Activated CD4-positive, alpha-beta memory T cell treated with anti-CD3 and anti-CD28 coated beads, Interleukin-2, amount 10 ng/mL, durations not matched to agents 7 days and 5 days (primary cell): ENCODE measurements at regions not wholly inside any gene's neighbourhood (a gene's known extent, or its start where the extent isn't known, plus 50 kb on each side); places are given as distances from the start of the nearest gene placed in this dataset.

Experiments
- CTCF ChIA-PET: fragments of 350-600 bp; sonication (Branson Sonifier 250); formaldehyde crosslinking; loops from one replicate; lab custom pipeline; 2021; ENCODE audit warnings: antibody characterized with exemption, inconsistent platforms; lab: Charles Lee
- POLR2A ChIA-PET: fragments of 350-600 bp; sonication (Branson Sonifier 250); formaldehyde crosslinking; loops from one replicate; lab custom pipeline; 2021; ENCODE audit warnings: antibody characterized with exemption; lab: Charles Lee
- DNase-seq: peaks from one replicate; pipeline ENCODE4 v3.0.0-alpha.2; 2020
- H3K27ac Mint-ChIP-seq: one replicate; pipeline ENCODE4 v1.8.0; 2021; ENCODE audit warnings: mild to moderate bottlenecking, mixed read lengths
- H3K27me3 Mint-ChIP-seq: one replicate; pipeline ENCODE4 v1.8.0; 2021; ENCODE audit warnings: mixed read lengths
- H3K36me3 Mint-ChIP-seq: one replicate; pipeline ENCODE4 v1.8.0; 2021; ENCODE audit warnings: low read depth, mixed read lengths
- H3K4me1 Mint-ChIP-seq: one replicate; pipeline ENCODE4 v1.8.0; 2021; ENCODE audit warnings: mixed read lengths
- H3K4me3 Mint-ChIP-seq: one replicate; pipeline ENCODE4 v1.8.0; 2021; ENCODE audit warnings: mild to moderate bottlenecking, mixed read lengths
- H3K9me3 Mint-ChIP-seq: one replicate; pipeline ENCODE4 v1.8.0; 2021; ENCODE audit warnings: mixed read lengths

DNA sequence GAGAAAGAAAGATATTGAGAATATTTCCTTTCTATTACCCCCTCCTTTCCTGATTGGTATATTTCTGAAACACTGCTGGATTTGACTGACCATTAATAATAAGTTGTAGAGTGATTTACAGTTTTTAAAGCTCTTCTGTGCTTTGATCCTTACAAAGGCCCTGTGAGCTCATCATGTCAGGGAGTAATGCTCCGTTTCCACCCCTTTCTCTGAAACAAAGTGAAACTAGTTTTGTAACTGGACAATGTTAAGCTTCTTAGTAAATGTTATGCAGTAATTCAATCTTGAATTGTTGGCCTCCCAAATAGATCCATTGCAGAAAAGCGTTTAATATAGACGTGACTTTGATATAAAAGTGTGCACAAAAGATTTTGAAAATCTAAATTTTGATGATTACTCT is 190.1 kb upstream of the GNPDA2 start:
- DNase-seq = no peak
- Mint-ChIP-seq H3K4me3 (no peak overlapping the region), H3K9me3 (no peaks in the 10 kb centered on the region), H3K4me1 (no peaks in the 10 kb centered on the region), H3K27me3 (no peaks in the 10 kb centered on the region), H3K27ac (no peak overlapping the region), H3K36me3 (no peaks in the 10 kb centered on the region)
- CTCF ChIA-PET = no interaction called here
- POLR2A ChIA-PET = no interaction called here

DNA sequence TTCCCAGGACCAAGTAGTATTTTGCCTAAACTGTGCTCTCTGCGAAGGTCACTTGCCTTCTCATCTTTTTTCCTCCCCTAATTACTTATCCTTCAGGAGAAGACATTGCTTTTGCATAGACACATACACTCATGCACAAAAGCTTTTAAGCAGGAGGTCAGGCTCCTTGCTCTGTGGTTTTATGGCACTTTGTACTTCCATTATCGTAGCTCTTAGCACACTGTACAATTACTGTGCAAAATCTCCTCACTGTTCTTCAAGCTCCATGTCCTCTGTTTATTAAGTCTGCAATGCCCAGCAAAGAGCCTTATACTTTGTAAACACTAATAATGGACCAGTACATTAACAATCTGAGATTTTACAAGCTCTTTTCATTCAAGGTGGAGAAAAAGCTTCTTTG is 188.4 kb upstream of the GNPDA2 start:
- no peak for DNase-seq
- CTCF ChIA-PET = interaction anchor here (1.4 kb wide), 1 partner anchor 10 kb away, joined by 3 read pairs; no protein-coding TSS in a partner anchor
- POLR2A ChIA-PET = no interaction called here
- H3K9me3 Mint-ChIP-seq = no peaks in the 10 kb centered on the region
- no peaks in the 10 kb centered on the region for H3K36me3 Mint-ChIP-seq
- no peaks in the 10 kb centered on the region for H3K4me1 Mint-ChIP-seq
- no peaks in the 10 kb centered on the region for H3K27me3 Mint-ChIP-seq
- H3K4me3 Mint-ChIP-seq = no peak overlapping the region
- H3K27ac Mint-ChIP-seq = no peak overlapping the region

DNA sequence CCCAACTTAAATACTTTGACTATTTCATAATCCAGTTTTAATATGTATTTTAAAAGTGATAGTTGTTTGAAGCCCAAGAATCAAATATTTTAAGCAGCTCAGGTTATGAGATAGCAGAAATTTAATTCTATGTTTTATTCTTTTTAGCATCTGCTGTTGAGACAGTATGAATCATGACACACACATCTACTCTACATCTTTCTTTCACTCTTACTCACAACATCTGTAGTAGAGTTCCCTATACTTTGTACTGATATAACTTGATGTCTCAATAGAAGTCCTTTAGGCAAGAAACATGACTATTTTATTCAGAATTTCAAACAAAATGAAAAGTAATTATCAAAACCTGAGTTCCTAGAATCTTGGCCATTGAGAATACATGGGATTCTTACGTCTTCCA is 187.9 kb upstream of the GNPDA2 start:
- Mint-ChIP-seq H3K36me3 (no peaks in the 10 kb centered on the region), H3K4me3 (no peak overlapping the region), H3K27me3 (no peaks in the 10 kb centered on the region), H3K9me3 (no peaks in the 10 kb centered on the region), H3K4me1 (no peaks in the 10 kb centered on the region), H3K27ac (no peak overlapping the region)
- no peak for DNase-seq
- ChIA-PET CTCF (interaction anchor here (1.4 kb wide), 1 partner anchor 10 kb away, joined by 3 read pairs; no protein-coding TSS in a partner anchor), POLR2A (no interaction called here)

DNA sequence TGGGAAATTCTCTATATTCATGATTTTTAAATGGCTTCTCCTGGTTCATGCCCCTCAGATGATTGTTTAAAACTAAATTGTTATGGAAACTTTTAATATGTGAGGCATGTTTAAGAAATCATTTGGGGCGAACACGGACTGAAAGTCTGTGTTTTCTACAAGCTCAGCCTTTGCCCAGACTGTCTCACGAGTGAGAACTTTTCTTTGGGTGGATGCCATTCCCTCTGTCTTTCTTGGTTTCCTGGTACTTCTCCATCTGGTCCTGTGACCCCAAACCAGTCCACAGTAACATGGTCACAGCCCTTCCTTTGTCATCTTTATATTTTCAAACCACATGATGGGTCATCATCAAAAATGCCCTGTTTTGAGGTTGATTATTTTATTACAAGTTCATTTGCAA is 186.6 kb upstream of the GNPDA2 start:
- DNase-seq = no peak
- CTCF ChIA-PET = no interaction called here
- no peak overlapping the region for H3K4me3 Mint-ChIP-seq
- POLR2A ChIA-PET = no interaction called here
- no peaks in the 10 kb centered on the region for H3K36me3 Mint-ChIP-seq
- H3K27ac Mint-ChIP-seq = no peak overlapping the region
- no peaks in the 10 kb centered on the region for H3K27me3 Mint-ChIP-seq
- no peaks in the 10 kb centered on the region for H3K4me1 Mint-ChIP-seq
- no peaks in the 10 kb centered on the region for H3K9me3 Mint-ChIP-seq

DNA sequence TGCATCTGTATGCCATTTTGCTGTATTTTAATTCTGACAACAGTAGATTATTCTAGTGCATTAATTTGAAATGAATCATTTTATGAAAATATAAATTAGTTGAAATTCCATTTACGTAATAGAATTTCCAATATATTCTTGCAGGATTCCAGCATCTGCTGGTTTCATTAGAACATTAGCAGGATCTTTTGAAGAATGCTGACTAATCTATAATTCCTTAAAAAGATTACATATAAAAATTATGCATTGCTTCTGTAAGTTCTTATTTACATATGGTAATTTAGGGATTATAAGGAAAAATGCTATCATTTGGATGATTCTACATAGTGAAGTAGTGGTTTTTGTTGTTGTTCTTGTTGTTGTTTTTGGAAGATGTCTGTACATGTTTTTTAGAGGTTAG is 182.2 kb upstream of the GNPDA2 start:
- no peaks in the 10 kb centered on the region for H3K4me1 Mint-ChIP-seq
- no peaks in the 10 kb centered on the region for H3K36me3 Mint-ChIP-seq
- no peak overlapping the region for H3K4me3 Mint-ChIP-seq
- no peak for DNase-seq
- H3K9me3 Mint-ChIP-seq = no peaks in the 10 kb centered on the region
- POLR2A ChIA-PET = no interaction called here
- H3K27me3 Mint-ChIP-seq = no peaks in the 10 kb centered on the region
- H3K27ac Mint-ChIP-seq = no peak overlapping the region
- CTCF ChIA-PET = no interaction called here

DNA sequence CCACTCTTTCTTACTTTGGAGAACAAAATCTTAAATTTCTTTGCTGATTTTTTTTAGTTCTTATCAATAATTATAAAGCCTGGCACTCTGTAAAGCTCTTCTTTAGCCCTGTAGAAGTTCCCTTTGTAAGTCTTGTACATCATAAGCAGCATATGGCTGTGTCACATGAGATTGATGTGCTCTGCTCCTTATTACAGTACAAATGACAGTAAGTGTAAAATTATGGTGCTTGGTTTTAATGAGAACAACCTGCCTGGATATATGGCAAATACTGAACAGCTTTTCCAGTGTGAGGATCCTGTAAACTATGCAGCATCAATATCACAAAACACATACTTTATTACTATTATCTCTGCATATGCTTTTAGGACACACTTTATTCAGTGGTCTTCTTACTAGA is 145.9 kb upstream of the GNPDA2 start:
- peaks cover 3% of the 10 kb centered on the region for H3K9me3 Mint-ChIP-seq
- H3K4me3 Mint-ChIP-seq = no peak overlapping the region
- H3K27me3 Mint-ChIP-seq = no peaks in the 10 kb centered on the region
- POLR2A ChIA-PET = no interaction called here
- no peak for DNase-seq
- no peaks in the 10 kb centered on the region for H3K4me1 Mint-ChIP-seq
- H3K27ac Mint-ChIP-seq = no peak overlapping the region
- H3K36me3 Mint-ChIP-seq = no peaks in the 10 kb centered on the region
- CTCF ChIA-PET = no interaction called here

DNA sequence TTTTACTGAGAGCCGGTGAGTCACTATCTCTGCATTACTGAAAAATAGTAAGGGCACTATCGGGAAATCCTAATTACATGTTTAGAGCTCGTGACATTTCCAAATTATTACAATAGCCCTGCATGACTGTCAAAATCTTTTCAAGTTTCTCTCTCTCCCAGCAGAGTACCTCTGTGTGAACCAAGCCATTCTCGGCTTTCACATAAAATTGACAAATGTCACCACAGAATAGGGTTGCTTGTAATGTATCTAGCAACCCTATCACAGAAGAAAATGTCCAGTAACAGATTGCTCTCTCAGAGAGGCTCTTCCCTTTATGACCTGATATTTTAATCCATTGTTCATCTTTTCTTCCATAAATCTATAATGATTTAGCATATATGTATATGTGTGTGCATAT is 144.8 kb upstream of the GNPDA2 start:
- Mint-ChIP-seq H3K27ac (no peak overlapping the region), H3K4me1 (no peaks in the 10 kb centered on the region), H3K27me3 (no peaks in the 10 kb centered on the region), H3K9me3 (peaks cover 3% of the 10 kb centered on the region), H3K4me3 (no peak overlapping the region), H3K36me3 (no peaks in the 10 kb centered on the region)
- CTCF ChIA-PET = no interaction called here
- POLR2A ChIA-PET = no interaction called here
- DNase-seq = no peak

DNA sequence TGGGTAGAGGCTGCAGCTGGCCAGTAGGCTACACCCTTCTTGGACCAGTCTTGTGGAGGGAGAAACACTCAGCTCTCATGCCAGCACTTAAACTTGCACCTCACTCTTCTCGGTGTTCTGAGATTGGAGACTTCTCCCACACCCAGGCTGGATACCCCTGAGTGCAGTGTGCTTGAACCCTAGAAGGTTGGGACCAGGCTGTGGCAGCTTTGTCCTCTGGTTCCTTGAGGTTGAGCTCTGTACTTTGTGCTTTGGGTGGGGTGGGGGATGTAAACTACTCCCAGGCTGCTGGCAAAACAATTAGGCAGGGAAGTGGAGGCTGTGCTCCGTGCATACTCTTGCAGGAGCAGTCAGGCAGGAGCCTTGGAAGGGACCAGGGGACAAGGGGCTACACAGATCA is 143.6 kb upstream of the GNPDA2 start:
- H3K4me3 Mint-ChIP-seq = no peak overlapping the region
- no peaks in the 10 kb centered on the region for H3K36me3 Mint-ChIP-seq
- DNase-seq = no peak
- no peaks in the 10 kb centered on the region for H3K27me3 Mint-ChIP-seq
- H3K9me3 Mint-ChIP-seq = peaks cover 3% of the 10 kb centered on the region
- ChIA-PET CTCF (no interaction called here), POLR2A (no interaction called here)
- no peaks in the 10 kb centered on the region for H3K4me1 Mint-ChIP-seq
- H3K27ac Mint-ChIP-seq = no peak overlapping the region

DNA sequence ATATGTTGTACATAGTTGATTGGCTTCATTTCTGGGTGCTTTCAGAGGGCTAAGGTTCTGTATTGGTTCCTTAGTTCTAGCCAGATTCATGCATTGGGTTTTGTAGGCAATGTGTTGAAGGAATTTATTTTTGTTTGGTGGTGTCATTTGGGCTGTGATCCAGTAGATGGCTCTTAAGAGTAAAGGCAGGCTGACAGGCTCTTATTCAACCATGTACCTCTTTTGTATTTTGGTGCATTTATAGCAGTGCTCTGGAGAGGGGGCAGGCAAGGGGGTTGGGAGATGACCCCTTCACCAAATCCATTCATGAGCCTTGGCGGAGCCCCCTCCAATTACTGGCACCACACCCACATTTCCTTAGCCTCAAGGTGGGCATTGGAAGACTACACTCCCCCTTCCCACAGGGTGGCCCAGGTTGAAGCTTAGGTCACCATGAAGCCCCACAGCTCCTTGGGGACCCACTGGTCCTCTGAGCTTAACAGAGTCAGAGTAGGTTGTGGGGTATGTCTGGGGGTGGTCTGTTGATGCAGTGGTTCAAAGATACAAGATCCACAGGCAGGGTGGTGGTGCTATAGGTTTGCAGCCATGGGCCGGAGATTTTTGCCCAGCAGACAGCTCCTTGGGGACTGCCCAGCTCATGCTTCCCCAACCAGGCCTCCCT is 143.0 kb upstream of the GNPDA2 start:
- H3K9me3 Mint-ChIP-seq = peaks cover 3% of the 10 kb centered on the region
- no peaks in the 10 kb centered on the region for H3K4me1 Mint-ChIP-seq
- H3K4me3 Mint-ChIP-seq = no peak overlapping the region
- DNase-seq = no peak
- no peaks in the 10 kb centered on the region for H3K27me3 Mint-ChIP-seq
- no peaks in the 10 kb centered on the region for H3K36me3 Mint-ChIP-seq
- no peak overlapping the region for H3K27ac Mint-ChIP-seq
- ChIA-PET CTCF (no interaction called here), POLR2A (no interaction called here)

DNA sequence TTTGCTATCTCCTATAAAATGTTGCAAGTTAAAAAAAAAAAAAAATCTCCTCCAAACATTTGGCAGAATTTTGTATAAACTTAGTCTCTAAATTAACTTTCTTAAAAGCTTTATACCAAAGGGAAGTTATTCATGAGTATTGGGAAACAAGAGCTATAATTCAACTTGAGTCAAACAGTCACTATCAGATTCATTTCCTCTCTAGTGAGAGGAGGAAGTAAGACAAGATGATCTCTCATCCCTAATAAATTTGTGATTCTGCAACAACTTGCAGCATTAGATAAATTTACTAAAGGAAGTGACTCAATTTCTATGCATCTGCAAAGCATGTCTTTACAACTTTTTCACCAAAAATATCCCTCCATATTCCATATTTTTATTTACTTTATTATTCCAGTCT is 135.4 kb upstream of the GNPDA2 start:
- no peak overlapping the region for H3K4me3 Mint-ChIP-seq
- CTCF ChIA-PET = no interaction called here
- H3K27me3 Mint-ChIP-seq = no peaks in the 10 kb centered on the region
- POLR2A ChIA-PET = no interaction called here
- no peaks in the 10 kb centered on the region for H3K4me1 Mint-ChIP-seq
- DNase-seq = no peak
- H3K27ac Mint-ChIP-seq = no peak overlapping the region
- H3K36me3 Mint-ChIP-seq = no peaks in the 10 kb centered on the region
- H3K9me3 Mint-ChIP-seq = no peaks in the 10 kb centered on the region

DNA sequence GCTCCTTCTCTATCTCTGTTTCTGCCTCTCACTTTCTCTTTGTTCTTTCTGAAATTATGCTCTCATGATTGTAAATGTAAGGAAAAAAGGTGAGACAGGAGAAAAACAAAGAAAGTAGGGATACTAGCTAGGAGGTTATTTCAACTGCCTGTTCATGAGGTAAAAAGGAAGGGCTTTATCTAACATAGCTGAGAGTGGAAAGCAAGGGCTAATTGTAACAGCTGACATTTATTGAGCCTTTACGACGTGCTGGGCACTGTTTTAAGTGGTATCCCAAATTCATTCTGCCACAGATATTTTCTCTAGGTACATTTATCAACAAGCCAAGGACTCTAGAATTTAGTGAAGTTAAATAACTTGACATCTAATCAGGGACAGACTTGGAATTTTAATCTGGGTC is 133.1 kb upstream of the GNPDA2 start:
- no peaks in the 10 kb centered on the region for H3K27me3 Mint-ChIP-seq
- CTCF ChIA-PET = no interaction called here
- POLR2A ChIA-PET = no interaction called here
- no peak for DNase-seq
- no peaks in the 10 kb centered on the region for H3K36me3 Mint-ChIP-seq
- H3K4me3 Mint-ChIP-seq = no peak overlapping the region
- H3K9me3 Mint-ChIP-seq = no peaks in the 10 kb centered on the region
- H3K4me1 Mint-ChIP-seq = no peaks in the 10 kb centered on the region
- no peak overlapping the region for H3K27ac Mint-ChIP-seq

DNA sequence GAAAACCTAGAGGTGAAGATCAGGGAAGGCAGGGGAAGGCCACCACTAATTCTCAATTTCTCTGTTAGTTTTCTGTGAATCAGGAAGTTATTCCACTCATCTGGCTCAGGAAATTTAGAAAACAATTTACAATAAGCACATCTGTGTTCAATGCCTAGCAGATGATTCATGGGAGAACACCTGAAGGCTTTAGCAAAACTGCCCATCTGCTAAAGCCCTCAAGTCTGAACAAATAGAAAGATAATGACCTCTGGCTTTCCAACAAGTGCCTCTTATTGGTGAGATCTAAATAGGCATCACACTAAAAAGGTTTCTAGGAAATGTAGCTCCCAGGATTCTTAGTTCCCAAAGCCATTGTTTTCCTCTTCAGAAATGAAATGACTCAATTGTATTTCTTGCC is 122.1 kb upstream of the GNPDA2 start:
- Mint-ChIP-seq H3K9me3 (no peaks in the 10 kb centered on the region), H3K27ac (no peak overlapping the region), H3K27me3 (no peaks in the 10 kb centered on the region), H3K4me3 (no peak overlapping the region), H3K36me3 (no peaks in the 10 kb centered on the region), H3K4me1 (no peaks in the 10 kb centered on the region)
- POLR2A ChIA-PET = no interaction called here
- CTCF ChIA-PET = no interaction called here
- DNase-seq = no peak

DNA sequence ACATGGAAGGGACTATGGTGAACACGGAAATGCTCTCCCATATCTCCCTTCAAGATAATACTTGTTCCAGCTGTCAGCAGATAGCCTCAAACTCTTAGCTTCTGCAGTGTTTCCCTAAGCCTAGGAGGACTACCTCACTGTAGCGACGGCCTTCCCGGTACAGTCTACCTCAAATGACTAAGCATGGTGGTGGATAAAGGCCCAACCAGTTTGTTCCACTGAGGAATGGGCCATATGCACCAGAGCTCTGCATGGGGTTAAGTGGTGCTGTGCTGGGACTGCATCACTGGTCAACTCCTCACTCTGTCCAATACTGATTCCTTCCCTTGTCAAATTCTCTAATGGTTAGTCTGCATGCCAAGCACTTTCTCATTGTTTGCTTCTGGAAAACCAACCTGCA is 119.6 kb upstream of the GNPDA2 start:
- POLR2A ChIA-PET = no interaction called here
- Mint-ChIP-seq H3K27me3 (no peaks in the 10 kb centered on the region), H3K27ac (no peak overlapping the region), H3K36me3 (no peaks in the 10 kb centered on the region), H3K9me3 (no peaks in the 10 kb centered on the region), H3K4me1 (no peaks in the 10 kb centered on the region), H3K4me3 (no peak overlapping the region)
- CTCF ChIA-PET = no interaction called here
- DNase-seq = no peak

DNA sequence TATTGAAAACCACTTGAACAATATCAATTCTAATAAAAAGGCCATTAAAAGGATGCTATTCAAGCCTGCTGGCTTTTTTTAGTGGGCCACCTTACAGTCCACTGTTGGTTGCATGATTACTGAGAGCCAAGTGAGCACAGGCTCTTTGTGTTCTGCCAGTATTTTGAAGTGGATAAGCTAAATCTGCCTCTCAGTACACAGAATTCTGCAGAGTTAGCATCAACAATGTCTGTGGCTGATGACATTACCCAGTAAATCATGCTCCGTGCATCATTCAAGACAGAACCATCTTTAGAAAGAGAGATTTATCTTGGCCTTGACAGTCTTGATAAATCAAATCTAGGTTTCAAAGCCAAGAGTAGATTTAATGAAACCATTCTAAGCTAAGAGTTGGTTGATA is 119.0 kb upstream of the GNPDA2 start:
- no peak overlapping the region for H3K4me3 Mint-ChIP-seq
- CTCF ChIA-PET = no interaction called here
- no peak overlapping the region for H3K27ac Mint-ChIP-seq

More for the DNA sequence above, 119.0 kb upstream of the GNPDA2 start:
- Mint-ChIP-seq H3K9me3 (no peaks in the 10 kb centered on the region), H3K4me1 (no peaks in the 10 kb centered on the region), H3K27me3 (no peaks in the 10 kb centered on the region), H3K36me3 (no peaks in the 10 kb centered on the region)
- POLR2A ChIA-PET = no interaction called here
- no peak for DNase-seq
